Upper lobe of right lung (tissue), 1 donor: ENCODE measurements at regions not wholly inside any gene's neighbourhood (a gene's known extent, or its start where the extent isn't known, plus 50 kb on each side); places are given as distances from the start of the nearest gene placed in this dataset.
A peak's percentile ranks its signal among the peaks of the same experiment; 100 is the strongest.

Source experiments
- ATAC-seq: fragments of 200-7000 bp; cut with Tn5 transposase; one replicate; pipeline ENCODE4 v1.9.1; 2020; ENCODE audit warnings: mild to moderate bottlenecking, moderate library complexity
- DNase-seq: peaks from one replicate; pipeline ENCODE4 v3.0.0-alpha.2; 2020
- H3K27ac ChIP-seq: fragments of 200-600 bp; one replicate; pipeline ENCODE4 v1.8.0; 2022
- H3K27me3 ChIP-seq: fragments of 200-600 bp; one replicate; pipeline ENCODE4 v1.8.0; 2022; ENCODE audit warnings: mild to moderate bottlenecking
- H3K36me3 ChIP-seq: fragments of 200-600 bp; one replicate; pipeline ENCODE4 v1.8.0; 2022
- H3K4me1 ChIP-seq: fragments of 200-600 bp; one replicate; pipeline ENCODE4 v1.8.0; 2022
- H3K4me3 ChIP-seq: fragments of 200-600 bp; one replicate; pipeline ENCODE4 v1.8.0; 2022; ENCODE audit warnings: mild to moderate bottlenecking
- H3K9me3 ChIP-seq: fragments of 200-600 bp; one replicate; pipeline ENCODE4 v1.8.0; 2022
- CTCF ChIP-seq: fragments of 200-600 bp; IDR thresholded peaks from one replicate; pipeline ENCODE4 v1.8.0; 2022; ENCODE audit warnings: antibody characterized with exemption
- intact Hi-C: fragments of 100-400 bp; cut with DNase I; formaldehyde crosslinking; loops from one replicate; pipeline ENCODE4 v1.11.0; 2022
- donor health status: DM: no; HTN: yes; CAD: no; lungs with severe emphysema.

- intact Hi-C loops = no loop called here
- H3K27me3 ChIP-seq = no peaks in the 10 kb centered on the region
- ATAC-seq (no peak), DNase-seq (no peak)
- H3K4me3 ChIP-seq = no peak overlapping the region
- no peaks in the 10 kb centered on the region for H3K36me3 ChIP-seq
- TF ChIP-seq CTCF = no peak
- H3K9me3 ChIP-seq = no peaks in the 10 kb centered on the region
- no peak overlapping the region for H3K27ac ChIP-seq
- H3K4me1 ChIP-seq = no peaks in the 10 kb centered on the region
These were observed 129.4 kb upstream of the ANKFN1 start for GRCh38 chr17:56023851-56024250.

- no peaks in the 10 kb centered on the region for H3K9me3 ChIP-seq
- H3K4me1 ChIP-seq = no peaks in the 10 kb centered on the region
- DNase-seq = no peak
- TF ChIP-seq CTCF = no peak
- H3K27ac ChIP-seq = no peak overlapping the region
- intact Hi-C loops = no loop called here
- no peaks in the 10 kb centered on the region for H3K27me3 ChIP-seq
- no peaks in the 10 kb centered on the region for H3K36me3 ChIP-seq
- H3K4me3 ChIP-seq = no peak overlapping the region
- ATAC-seq = no peak
These were observed 126.4 kb upstream of the ANKFN1 start for GRCh38 chr17:56026915-56027314.

GRCh38 chr17:56028837-56029236 is 124.4 kb upstream of the ANKFN1 start:
- H3K27ac ChIP-seq = no peak overlapping the region
- intact Hi-C loops = no loop called here
- TF ChIP-seq CTCF = no peak
- ATAC-seq = no peak
- H3K4me3 ChIP-seq = no peak overlapping the region
- H3K9me3 ChIP-seq = no peaks in the 10 kb centered on the region
- H3K4me1 ChIP-seq = peaks cover 4% of the 10 kb centered on the region
- no peaks in the 10 kb centered on the region for H3K36me3 ChIP-seq
- H3K27me3 ChIP-seq = peaks cover 6% of the 10 kb centered on the region
- DNase-seq = no peak

GRCh38 chr17:56030009-56030624 is 123.2 kb upstream of the ANKFN1 start:
- peaks cover 8% of the 10 kb centered on the region for H3K4me1 ChIP-seq
- no peak for TF ChIP-seq CTCF
- intact Hi-C loops = no loop called here
- H3K36me3 ChIP-seq = no peaks in the 10 kb centered on the region
- DNase-seq = no peak
- peaks cover 6% of the 10 kb centered on the region for H3K27me3 ChIP-seq
- no peak overlapping the region for H3K27ac ChIP-seq
- H3K9me3 ChIP-seq = no peaks in the 10 kb centered on the region
- ATAC-seq = no peak
- no peak overlapping the region for H3K4me3 ChIP-seq

- H3K27ac ChIP-seq = no peak overlapping the region
- TF ChIP-seq CTCF = no peak
- DNase-seq = no peak
These were observed 121.6 kb upstream of the ANKFN1 start for GRCh38 chr17:56031636-56032035.

GRCh38 chr17:56034197-56034635 is 119.1 kb upstream of the ANKFN1 start:
- ATAC-seq (peak; percentile 66), DNase-seq (no peak)
- H3K36me3 ChIP-seq = no peaks in the 10 kb centered on the region
- H3K9me3 ChIP-seq = no peaks in the 10 kb centered on the region
- no peak overlapping the region for H3K4me3 ChIP-seq
- peaks cover 8% of the 10 kb centered on the region for H3K4me1 ChIP-seq
- H3K27ac ChIP-seq = peak overlapping the region; percentile 49
- TF ChIP-seq CTCF = no peak
- intact Hi-C loops = no loop called here
- peaks cover 6% of the 10 kb centered on the region for H3K27me3 ChIP-seq

More at GRCh38 chr17:56031636-56032035, 121.6 kb upstream of the ANKFN1 start:
- Histone ChIP-seq H3K4me3 (no peak overlapping the region), H3K9me3 (no peaks in the 10 kb centered on the region), H3K36me3 (no peaks in the 10 kb centered on the region), H3K27me3 (peaks cover 6% of the 10 kb centered on the region), H3K4me1 (peaks cover 8% of the 10 kb centered on the region)
- intact Hi-C loops = no loop called here
- no peak for ATAC-seq
